SK-N-SH treated with all-trans-retinoic acid at 6 μM for 48 hours (cell line): ENCODE measurements at regions not wholly inside any gene's neighbourhood (a gene's known extent, or its start where the extent isn't known, plus 50 kb on each side); places are given as distances from the start of the nearest gene placed in this dataset.
A peak's percentile ranks its signal among the peaks of the same experiment; 100 is the strongest.

Experiments
- ATAC-seq: fragments of 200-7000 bp; cut with Tn5 transposase; 3 replicates; pipeline ENCODE4 v1.9.1; 2020; ENCODE audit warnings: mild to moderate bottlenecking, moderate library complexity
- ARNTL ChIP-seq: fragments of 450-650 bp; formaldehyde crosslinking; IDR thresholded peaks from 2 replicates; pipeline ENCODE4 v1.5.0; 2020; ENCODE audit warnings: low read depth, mild to moderate bottlenecking, moderate library complexity, borderline replicate concordance
- BACH2 ChIP-seq: fragments of 250-450 bp; sonication (Bioruptor Pico); IDR thresholded peaks from 2 replicates; pipeline ENCODE4 v1.9.0; 2021; ENCODE audit warnings: mild to moderate bottlenecking, borderline replicate concordance
- CSDC2 ChIP-seq: fragments of 250-450 bp; sonication (Bioruptor Pico); IDR thresholded peaks from 2 replicates; pipeline ENCODE4 v1.5.0; 2020; ENCODE audit warnings: mild to moderate bottlenecking, moderate library complexity
- CSRNP3 ChIP-seq: fragments of 250-450 bp; sonication (Bioruptor Pico); IDR thresholded peaks from 2 replicates; pipeline ENCODE4 v1.5.1; 2021; ENCODE audit warnings: mild to moderate bottlenecking, moderate library complexity
- ESRRG ChIP-seq: fragments of 250-450 bp; sonication (Bioruptor Pico); IDR thresholded peaks from 2 replicates; pipeline ENCODE4 v1.6.1; 2021; ENCODE audit warnings: mild to moderate bottlenecking
- ISL1 ChIP-seq: fragments of 250-450 bp; sonication (Bioruptor Pico); IDR thresholded peaks from 2 replicates; pipeline ENCODE4 v2.1.2; 2022; ENCODE audit warnings: mild to moderate bottlenecking, moderate library complexity
- OSR1 ChIP-seq: fragments of 250-450 bp; sonication (Bioruptor Pico); IDR thresholded peaks from 2 replicates; pipeline ENCODE4 v1.8.0; 2022; ENCODE audit warnings: moderate library complexity, mild to moderate bottlenecking, inconsistent platforms
- PATZ1 ChIP-seq: fragments of 250-450 bp; sonication (Bioruptor Pico); IDR thresholded peaks from 2 replicates; pipeline ENCODE4 v1.8.0; 2020; ENCODE audit warnings: mild to moderate bottlenecking, moderate library complexity, borderline replicate concordance
- PPARA ChIP-seq: fragments of 250-450 bp; sonication (Bioruptor Pico); IDR thresholded peaks from 2 replicates; pipeline ENCODE4 v1.5.0; 2020; ENCODE audit warnings: mild to moderate bottlenecking, borderline replicate concordance
- RARB ChIP-seq: fragments of 250-450 bp; sonication (Bioruptor Pico); IDR thresholded peaks from 2 replicates; pipeline ENCODE4 v1.8.0; 2021; ENCODE audit warnings: mild to moderate bottlenecking, moderate library complexity
- SNAI2 ChIP-seq: fragments of 250-450 bp; sonication (Bioruptor Pico); IDR thresholded peaks from 2 replicates; pipeline ENCODE4 v1.5.0; 2020; ENCODE audit warnings: mild to moderate bottlenecking, moderate library complexity
- TCF4 ChIP-seq: fragments of 250-450 bp; sonication (Bioruptor Pico); IDR thresholded peaks from 2 replicates; pipeline ENCODE4 v1.8.0; 2021; ENCODE audit warnings: mild to moderate bottlenecking, moderate library complexity, borderline replicate concordance
- TOX ChIP-seq: fragments of 250-450 bp; sonication (Bioruptor Pico); IDR thresholded peaks from 2 replicates; pipeline ENCODE4 v1.8.0; 2021; ENCODE audit warnings: mild to moderate bottlenecking, moderate library complexity, borderline replicate concordance
- ZC3H10 ChIP-seq: fragments of 250-450 bp; sonication (Bioruptor Pico); IDR thresholded peaks from 2 replicates; pipeline ENCODE4 v1.5.1; 2021; ENCODE audit warnings: mild to moderate bottlenecking, moderate library complexity
- ZFP3 ChIP-seq: fragments of 250-450 bp; sonication (Bioruptor Pico); IDR thresholded peaks from 2 replicates; pipeline ENCODE4 v1.5.0; 2020; ENCODE audit warnings: mild to moderate bottlenecking, moderate library complexity
- ZFP30 ChIP-seq: fragments of 450-650 bp; formaldehyde crosslinking; IDR thresholded peaks from 2 replicates; pipeline ENCODE4 v1.5.0; 2022; ENCODE audit warnings: mild to moderate bottlenecking, moderate library complexity
- ZNF565 ChIP-seq: fragments of 450-650 bp; formaldehyde crosslinking; conservative IDR thresholded peaks from 2 replicates; pipeline ENCODE4 v1.5.0; 2020; ENCODE audit warnings: low read depth, mild to moderate bottlenecking, moderate library complexity
- ZNF70 ChIP-seq: fragments of 450-650 bp; formaldehyde crosslinking; IDR thresholded peaks from 2 replicates; pipeline ENCODE4 v1.5.0; 2020; ENCODE audit warnings: mild to moderate bottlenecking, moderate library complexity
- ZNF8 ChIP-seq: fragments of 450-650 bp; formaldehyde crosslinking; IDR thresholded peaks from 2 replicates; pipeline ENCODE4 v1.5.0; 2020; ENCODE audit warnings: mild to moderate bottlenecking, moderate library complexity
- TF ChIP-seq, protein P1 (sequence below): fragments of 250-450 bp; sonication (Bioruptor Pico); IDR thresholded peaks from 2 replicates; pipeline ENCODE4 v1.8.0; 2021; ENCODE audit warnings: low read depth, mild to moderate bottlenecking, moderate library complexity, borderline replicate concordance
- TF ChIP-seq, protein P2 (sequence below): fragments of 250-450 bp; sonication (Bioruptor Pico); IDR thresholded peaks from 2 replicates; pipeline ENCODE4 v1.5.0; 2020; ENCODE audit warnings: mild to moderate bottlenecking, moderate library complexity

DNA sequence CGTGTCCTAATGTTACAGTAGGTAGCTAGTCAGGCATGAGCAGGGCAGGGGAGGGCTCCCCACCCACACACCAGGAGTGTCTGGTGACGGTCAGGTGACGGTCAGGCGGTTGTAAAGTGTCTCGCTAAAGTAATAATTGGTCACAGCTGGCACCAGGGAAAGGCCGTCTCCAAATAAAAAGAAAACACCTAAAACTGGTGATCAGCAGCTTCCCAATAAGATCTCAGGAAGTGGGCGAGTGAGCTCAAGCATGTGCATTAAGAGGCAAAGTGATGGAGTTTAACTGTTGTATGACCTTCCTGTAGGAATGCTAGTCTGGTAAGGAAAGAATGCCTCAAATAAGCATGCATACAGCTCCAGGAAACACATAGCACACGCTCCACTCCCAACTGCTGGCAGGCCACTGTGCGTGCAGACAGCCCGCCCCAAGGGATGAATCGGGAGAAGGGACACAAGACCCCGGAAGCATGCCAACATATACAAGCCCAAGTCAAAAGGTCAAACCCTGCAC, 177.1 kb downstream of the RNF144A start:
- TF ChIP-seq ISL1 (CRISPR knock-in tag) (no peak), ZNF565 (CRISPR knock-in tag) (no peak), ZFP3 (CRISPR knock-in tag) (no peak), ZFP30 (CRISPR knock-in tag) (no peak), PATZ1 (CRISPR knock-in tag) (no peak), ZNF8 (CRISPR knock-in tag) (no peak), SNAI2 (CRISPR knock-in tag) (no peak), BACH2 (CRISPR knock-in tag) (no peak), CSDC2 (CRISPR knock-in tag) (no peak), PPARA (CRISPR knock-in tag) (no peak)
- TF ChIP-seq, protein P1, sequence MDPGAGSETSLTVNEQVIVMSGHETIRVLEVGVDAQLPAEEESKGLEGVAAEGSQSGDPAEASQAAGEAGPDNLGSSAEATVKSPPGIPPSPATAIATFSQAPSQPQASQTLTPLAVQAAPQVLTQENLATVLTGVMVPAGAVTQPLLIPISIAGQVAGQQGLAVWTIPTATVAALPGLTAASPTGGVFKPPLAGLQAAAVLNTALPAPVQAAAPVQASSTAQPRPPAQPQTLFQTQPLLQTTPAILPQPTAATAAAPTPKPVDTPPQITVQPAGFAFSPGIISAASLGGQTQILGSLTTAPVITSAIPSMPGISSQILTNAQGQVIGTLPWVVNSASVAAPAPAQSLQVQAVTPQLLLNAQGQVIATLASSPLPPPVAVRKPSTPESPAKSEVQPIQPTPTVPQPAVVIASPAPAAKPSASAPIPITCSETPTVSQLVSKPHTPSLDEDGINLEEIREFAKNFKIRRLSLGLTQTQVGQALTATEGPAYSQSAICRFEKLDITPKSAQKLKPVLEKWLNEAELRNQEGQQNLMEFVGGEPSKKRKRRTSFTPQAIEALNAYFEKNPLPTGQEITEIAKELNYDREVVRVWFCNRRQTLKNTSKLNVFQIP, result no peak
- TF ChIP-seq, all 23 proteins: peak for 0

GRCh38 chr2:7096726-7097352, 179.6 kb downstream of the RNF144A start:
- peak; percentile 43 for ATAC-seq
- no peak for TF ChIP-seq RARB (CRISPR knock-in tag)
- no peak for TF ChIP-seq ZFP3 (CRISPR knock-in tag)
- TF ChIP-seq, protein P2, sequence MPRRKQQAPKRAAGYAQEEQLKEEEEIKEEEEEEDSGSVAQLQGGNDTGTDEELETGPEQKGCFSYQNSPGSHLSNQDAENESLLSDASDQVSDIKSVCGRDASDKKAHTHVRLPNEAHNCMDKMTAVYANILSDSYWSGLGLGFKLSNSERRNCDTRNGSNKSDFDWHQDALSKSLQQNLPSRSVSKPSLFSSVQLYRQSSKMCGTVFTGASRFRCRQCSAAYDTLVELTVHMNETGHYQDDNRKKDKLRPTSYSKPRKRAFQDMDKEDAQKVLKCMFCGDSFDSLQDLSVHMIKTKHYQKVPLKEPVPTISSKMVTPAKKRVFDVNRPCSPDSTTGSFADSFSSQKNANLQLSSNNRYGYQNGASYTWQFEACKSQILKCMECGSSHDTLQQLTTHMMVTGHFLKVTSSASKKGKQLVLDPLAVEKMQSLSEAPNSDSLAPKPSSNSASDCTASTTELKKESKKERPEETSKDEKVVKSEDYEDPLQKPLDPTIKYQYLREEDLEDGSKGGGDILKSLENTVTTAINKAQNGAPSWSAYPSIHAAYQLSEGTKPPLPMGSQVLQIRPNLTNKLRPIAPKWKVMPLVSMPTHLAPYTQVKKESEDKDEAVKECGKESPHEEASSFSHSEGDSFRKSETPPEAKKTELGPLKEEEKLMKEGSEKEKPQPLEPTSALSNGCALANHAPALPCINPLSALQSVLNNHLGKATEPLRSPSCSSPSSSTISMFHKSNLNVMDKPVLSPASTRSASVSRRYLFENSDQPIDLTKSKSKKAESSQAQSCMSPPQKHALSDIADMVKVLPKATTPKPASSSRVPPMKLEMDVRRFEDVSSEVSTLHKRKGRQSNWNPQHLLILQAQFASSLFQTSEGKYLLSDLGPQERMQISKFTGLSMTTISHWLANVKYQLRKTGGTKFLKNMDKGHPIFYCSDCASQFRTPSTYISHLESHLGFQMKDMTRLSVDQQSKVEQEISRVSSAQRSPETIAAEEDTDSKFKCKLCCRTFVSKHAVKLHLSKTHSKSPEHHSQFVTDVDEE, result no peak
- no peak for TF ChIP-seq OSR1 (CRISPR knock-in tag)
- no peak for TF ChIP-seq BACH2 (CRISPR knock-in tag)
- TF ChIP-seq ESRRG (CRISPR knock-in tag), result no peak
- TF ChIP-seq TOX, result no peak
- TF ChIP-seq PPARA (CRISPR knock-in tag), result no peak
- no peak for TF ChIP-seq ZNF565 (CRISPR knock-in tag)
- no peak for TF ChIP-seq CSRNP3 (CRISPR knock-in tag)
- TF ChIP-seq ZNF8 (CRISPR knock-in tag), result no peak
- TF ChIP-seq, protein P1, result no peak
- TF ChIP-seq ZFP30 (CRISPR knock-in tag), result no peak
- no peak for TF ChIP-seq ARNTL (CRISPR knock-in tag)
- TF ChIP-seq ZC3H10 (CRISPR knock-in tag), result no peak

More for the DNA sequence above, 177.1 kb downstream of the RNF144A start:
- no peak for ATAC-seq

DNA sequence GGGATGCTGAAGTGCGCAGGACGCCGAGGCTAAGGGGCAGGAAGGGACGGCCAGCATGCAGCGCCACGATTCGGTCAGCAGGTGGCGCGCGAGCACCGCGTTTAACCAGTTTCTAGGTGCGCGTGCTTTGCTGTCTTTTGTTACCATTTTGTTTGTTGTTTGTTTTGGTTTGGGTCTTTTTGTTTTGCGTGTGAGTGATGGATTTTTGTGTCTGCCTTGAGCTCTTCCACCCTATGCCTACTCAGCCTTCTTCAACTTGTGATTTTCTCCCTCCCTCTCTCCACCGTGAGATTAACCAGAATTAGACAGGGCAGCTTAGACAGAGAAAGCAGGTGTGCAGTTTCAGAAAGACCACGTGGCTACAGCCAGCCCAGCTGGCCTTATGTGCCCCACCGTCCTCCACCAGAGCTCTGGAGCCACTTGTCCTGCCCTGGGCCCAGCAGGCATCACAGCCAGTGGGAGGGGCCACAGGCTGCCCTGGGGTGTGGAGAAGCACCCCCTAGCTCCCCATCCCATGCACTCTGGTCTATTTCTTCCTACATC, 180.2 kb downstream of the RNF144A start:
- ATAC-seq, result peak; percentile 96
- TF ChIP-seq ZNF70 (CRISPR knock-in tag), result no peak
- no peak for TF ChIP-seq ESRRG (CRISPR knock-in tag)
- no peak for TF ChIP-seq BACH2 (CRISPR knock-in tag)
- TF ChIP-seq, protein P2, result no peak
- TF ChIP-seq ZC3H10 (CRISPR knock-in tag), result no peak
- TF ChIP-seq PPARA (CRISPR knock-in tag), result no peak
- no peak for TF ChIP-seq ZNF8 (CRISPR knock-in tag)
- TF ChIP-seq RARB (CRISPR knock-in tag), result no peak
- no peak for TF ChIP-seq TOX
- TF ChIP-seq CSRNP3 (CRISPR knock-in tag), result no peak
- TF ChIP-seq TCF4 (CRISPR knock-in tag), result no peak
